ENCODE measurements at regions not wholly inside any gene's neighbourhood (a gene's known extent, or its start where the extent isn't known, plus 50 kb on each side); places are given as distances from the start of the nearest gene placed in this dataset.
A peak's percentile ranks its signal among the peaks of the same experiment; 100 is the strongest.
"Not testable (repeated sequence)": the region's sequence is repeated elsewhere in the genome, so short reads cannot be mapped to it uniquely, and the experiment has no call there.

DNA sequence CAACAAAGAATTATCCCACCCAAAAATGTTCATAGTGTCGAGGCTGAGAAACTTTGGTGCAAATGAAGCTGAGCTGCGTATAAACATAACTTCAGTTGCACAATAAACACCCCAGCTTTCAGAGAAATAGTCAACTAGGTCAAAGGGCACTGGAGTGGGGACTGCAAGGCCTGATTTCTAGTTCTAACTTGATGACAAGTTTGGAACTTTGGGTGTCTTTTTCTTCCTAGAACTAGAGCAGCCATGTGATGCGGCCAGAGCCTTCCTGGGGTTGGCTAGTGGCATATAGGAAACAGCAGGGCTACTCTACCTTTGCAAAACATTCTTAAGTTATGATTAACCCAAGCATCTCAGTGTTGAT, 298.4 kb upstream of the AMIGO2 start:
- Histone ChIP-seq H3K4me3 (ENCODE audit: low read depth, low read length) (peak overlapping the region; percentile 18; the same call in 1 of the 2 replicates), H2AFZ (ENCODE audit: low read length, unreplicated experiment) (no peak overlapping the region), H3K27ac (ENCODE audit: low read depth, low read length) (peak overlapping the region; percentile 95), H3K79me2 (ENCODE audit: control insufficient read depth, insufficient read depth, low read length, unreplicated experiment) (no peaks in the 10 kb centered on the region), H3K36me3 (ENCODE audit: insufficient read depth, low read length) (no peaks in the 10 kb centered on the region), H3K27me3 (ENCODE audit: insufficient read depth, low read length) (no peaks in the 10 kb centered on the region), H3K4me1 (ENCODE audit: control insufficient read depth, insufficient read depth, low read length, unreplicated experiment) (peaks cover 22% of the 10 kb centered on the region)

DNA sequence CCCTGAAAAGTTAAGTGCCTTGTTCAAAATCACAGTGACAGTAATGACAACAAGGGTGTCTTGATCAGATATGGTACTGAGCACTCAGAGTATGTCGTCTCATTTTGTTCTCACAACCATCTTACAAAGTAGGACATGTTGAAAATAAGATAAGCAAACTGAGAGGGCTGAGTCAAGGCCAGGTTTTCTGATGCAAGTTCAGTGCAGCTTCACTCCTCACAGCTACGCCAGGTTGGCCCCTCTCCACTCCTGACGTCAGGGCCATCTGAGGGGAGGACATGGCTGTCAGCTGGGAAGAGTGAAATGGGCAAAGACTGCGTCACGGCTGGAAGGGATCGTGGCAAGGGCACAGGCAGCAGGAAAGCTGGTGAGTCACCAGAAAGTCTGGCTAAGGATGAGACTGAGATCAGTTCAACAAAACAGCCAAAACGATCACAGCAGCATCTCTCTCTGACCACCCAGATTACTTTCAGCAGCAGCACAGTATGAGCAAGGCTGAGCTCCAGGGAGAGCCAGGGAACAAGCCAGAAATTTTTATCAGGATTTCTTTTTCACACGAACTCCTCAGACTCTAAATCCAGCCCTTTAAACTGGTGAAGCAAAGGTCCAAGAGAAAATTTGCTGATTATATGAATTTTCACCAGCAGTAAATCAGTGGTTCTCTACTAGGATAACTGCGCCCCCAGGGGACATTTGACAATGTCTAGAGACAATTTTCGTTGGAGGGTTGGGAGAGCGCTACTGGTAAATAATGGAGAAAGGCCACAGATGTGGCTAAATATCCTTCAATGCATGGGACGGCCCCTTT, 297.9 kb upstream of the AMIGO2 start:
- no peaks in the 10 kb centered on the region for H3K27me3 ChIP-seq (ENCODE audit: insufficient read depth, low read length)
- H3K27ac ChIP-seq (ENCODE audit: low read depth, low read length): peak overlapping the region; percentile 95
- peak overlapping the region; percentile 23; the same call in 1 of the 2 replicates for H3K4me3 ChIP-seq (ENCODE audit: low read depth, low read length)
- H3K36me3 ChIP-seq (ENCODE audit: insufficient read depth, low read length): no peaks in the 10 kb centered on the region
- peaks cover 22% of the 10 kb centered on the region for H3K4me1 ChIP-seq (ENCODE audit: control insufficient read depth, insufficient read depth, low read length, unreplicated experiment)
- peak overlapping the region; percentile 84 for H2AFZ ChIP-seq (ENCODE audit: low read length, unreplicated experiment)
- no peaks in the 10 kb centered on the region for H3K79me2 ChIP-seq (ENCODE audit: control insufficient read depth, insufficient read depth, low read length, unreplicated experiment)

DNA sequence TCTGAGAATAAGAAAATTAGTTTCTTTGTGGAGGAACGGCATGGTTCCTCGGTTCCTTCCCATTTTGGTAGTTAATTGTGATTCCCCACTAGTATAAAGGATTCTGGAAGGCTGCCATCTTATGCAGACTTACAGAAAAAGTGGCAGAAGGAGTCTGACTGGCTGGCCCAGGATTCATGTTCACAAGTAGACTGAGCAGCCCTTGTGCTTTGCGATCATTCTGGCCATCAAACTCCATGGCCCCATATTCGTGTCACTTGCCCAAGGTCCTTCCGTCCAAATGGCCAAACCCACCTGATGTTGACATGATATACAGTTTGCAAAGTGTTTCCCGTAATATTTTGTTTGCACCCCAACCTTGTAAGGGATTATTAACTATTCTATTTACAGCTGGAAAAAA, 297.2 kb upstream of the AMIGO2 start:
- H3K36me3 ChIP-seq (ENCODE audit: insufficient read depth, low read length): no peaks in the 10 kb centered on the region
- peak overlapping the region; percentile 95 for H3K27ac ChIP-seq (ENCODE audit: low read depth, low read length)
- no peaks in the 10 kb centered on the region for H3K27me3 ChIP-seq (ENCODE audit: insufficient read depth, low read length)
- H3K4me3 ChIP-seq (ENCODE audit: low read depth, low read length): peak overlapping the region; percentile 23; the same call in 1 of the 2 replicates
- H3K79me2 ChIP-seq (ENCODE audit: control insufficient read depth, insufficient read depth, low read length, unreplicated experiment): no peaks in the 10 kb centered on the region
- peaks cover 22% of the 10 kb centered on the region for H3K4me1 ChIP-seq (ENCODE audit: control insufficient read depth, insufficient read depth, low read length, unreplicated experiment)
- peak overlapping the region; percentile 84 for H2AFZ ChIP-seq (ENCODE audit: low read length, unreplicated experiment)

DNA sequence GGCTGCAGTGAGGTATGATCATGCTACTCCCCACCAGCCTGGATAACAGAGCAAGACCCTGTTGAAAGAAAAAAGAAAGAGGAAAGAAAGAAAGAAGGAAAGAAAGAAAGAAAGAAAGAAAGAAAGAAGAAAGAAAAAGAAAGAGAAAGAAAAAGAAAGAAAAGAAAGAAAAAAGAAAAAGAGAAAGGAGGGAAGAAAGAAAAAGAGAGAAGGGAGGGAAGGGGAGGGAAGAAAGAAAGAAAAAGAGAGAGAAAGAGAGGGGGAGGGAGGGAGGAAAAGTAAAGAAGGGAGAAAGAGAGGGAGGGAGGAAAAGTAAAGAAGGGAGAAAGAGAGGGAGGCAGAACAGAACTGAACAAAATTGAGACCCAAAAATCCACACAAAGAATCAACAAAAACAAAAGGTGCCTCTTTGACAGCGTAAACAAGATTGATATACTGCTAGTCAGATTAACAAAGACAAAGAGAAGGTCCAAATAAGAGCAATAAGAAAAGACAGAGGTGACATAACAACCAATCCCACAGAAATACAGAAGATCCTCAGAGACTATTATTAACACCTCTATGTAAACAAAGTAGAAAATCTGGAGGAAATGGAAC, 293.9 kb upstream of the AMIGO2 start:
- H3K79me2 ChIP-seq (ENCODE audit: control insufficient read depth, insufficient read depth, low read length, unreplicated experiment): no peaks in the 10 kb centered on the region
- H2AFZ ChIP-seq (ENCODE audit: low read length, unreplicated experiment): no peak overlapping the region
- H3K4me1 ChIP-seq (ENCODE audit: control insufficient read depth, insufficient read depth, low read length, unreplicated experiment): peaks cover 16% of the 10 kb centered on the region
- H3K4me3 ChIP-seq (ENCODE audit: low read depth, low read length): no peak overlapping the region
- no peaks in the 10 kb centered on the region for H3K36me3 ChIP-seq (ENCODE audit: insufficient read depth, low read length)
- no peaks in the 10 kb centered on the region for H3K27me3 ChIP-seq (ENCODE audit: insufficient read depth, low read length)
- no peak overlapping the region for H3K27ac ChIP-seq (ENCODE audit: low read depth, low read length)

DNA sequence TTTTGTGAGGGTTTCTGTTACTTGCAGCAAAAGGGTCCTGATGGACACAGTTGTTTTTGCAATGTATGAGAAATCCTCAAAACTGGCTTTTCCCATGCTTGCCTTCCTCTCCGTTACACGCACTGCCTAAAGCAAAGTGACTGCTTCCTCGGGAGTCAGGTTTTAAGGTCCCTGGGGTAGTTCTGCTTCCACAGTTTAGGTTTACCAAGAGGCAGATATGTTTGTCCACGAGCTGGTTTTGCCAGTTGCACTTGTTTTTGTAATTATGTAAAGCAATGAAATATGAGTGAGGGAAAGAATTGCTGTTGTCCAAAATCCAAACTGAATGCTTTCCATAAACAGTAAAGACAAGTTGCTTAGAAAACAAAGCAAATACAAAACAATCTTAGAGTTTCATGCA, 290.7 kb upstream of the AMIGO2 start:
- Histone ChIP-seq H3K36me3 (ENCODE audit: insufficient read depth, low read length) (no peaks in the 10 kb centered on the region), H2AFZ (ENCODE audit: low read length, unreplicated experiment) (no peak overlapping the region), H3K27ac (ENCODE audit: low read depth, low read length) (no peak overlapping the region), H3K27me3 (ENCODE audit: insufficient read depth, low read length) (no peaks in the 10 kb centered on the region), H3K4me1 (ENCODE audit: control insufficient read depth, insufficient read depth, low read length, unreplicated experiment) (peaks cover 5% of the 10 kb centered on the region), H3K4me3 (ENCODE audit: low read depth, low read length) (no peak overlapping the region), H3K79me2 (ENCODE audit: control insufficient read depth, insufficient read depth, low read length, unreplicated experiment) (no peaks in the 10 kb centered on the region)

DNA sequence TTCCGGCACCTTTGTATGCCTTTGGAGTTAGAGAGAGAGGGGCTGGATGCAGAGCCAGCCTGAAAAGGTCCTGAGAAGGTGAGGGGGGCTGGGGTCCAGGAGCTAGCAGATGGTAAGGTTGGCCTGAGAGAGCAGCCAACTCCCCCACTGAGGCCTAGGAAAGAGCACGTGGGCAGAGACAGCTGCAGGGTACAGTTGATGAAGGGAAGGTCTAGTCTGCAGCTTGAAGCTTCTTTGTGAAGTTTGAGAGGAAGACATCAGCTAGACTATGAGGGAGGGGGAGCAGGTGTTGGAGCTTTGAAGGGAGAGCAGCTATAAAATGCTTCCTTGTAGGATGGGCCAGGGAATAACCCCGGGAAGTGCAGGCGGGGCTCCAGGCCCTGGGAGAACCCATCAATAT, 289.3 kb upstream of the AMIGO2 start:
- H2AFZ ChIP-seq (ENCODE audit: low read length, unreplicated experiment): no peak overlapping the region
- H3K4me1 ChIP-seq (ENCODE audit: control insufficient read depth, insufficient read depth, low read length, unreplicated experiment): peaks cover 5% of the 10 kb centered on the region
- no peak overlapping the region for H3K4me3 ChIP-seq (ENCODE audit: low read depth, low read length)
- no peaks in the 10 kb centered on the region for H3K36me3 ChIP-seq (ENCODE audit: insufficient read depth, low read length)
- no peak overlapping the region for H3K27ac ChIP-seq (ENCODE audit: low read depth, low read length)
- H3K79me2 ChIP-seq (ENCODE audit: control insufficient read depth, insufficient read depth, low read length, unreplicated experiment): no peaks in the 10 kb centered on the region
- no peaks in the 10 kb centered on the region for H3K27me3 ChIP-seq (ENCODE audit: insufficient read depth, low read length)

DNA sequence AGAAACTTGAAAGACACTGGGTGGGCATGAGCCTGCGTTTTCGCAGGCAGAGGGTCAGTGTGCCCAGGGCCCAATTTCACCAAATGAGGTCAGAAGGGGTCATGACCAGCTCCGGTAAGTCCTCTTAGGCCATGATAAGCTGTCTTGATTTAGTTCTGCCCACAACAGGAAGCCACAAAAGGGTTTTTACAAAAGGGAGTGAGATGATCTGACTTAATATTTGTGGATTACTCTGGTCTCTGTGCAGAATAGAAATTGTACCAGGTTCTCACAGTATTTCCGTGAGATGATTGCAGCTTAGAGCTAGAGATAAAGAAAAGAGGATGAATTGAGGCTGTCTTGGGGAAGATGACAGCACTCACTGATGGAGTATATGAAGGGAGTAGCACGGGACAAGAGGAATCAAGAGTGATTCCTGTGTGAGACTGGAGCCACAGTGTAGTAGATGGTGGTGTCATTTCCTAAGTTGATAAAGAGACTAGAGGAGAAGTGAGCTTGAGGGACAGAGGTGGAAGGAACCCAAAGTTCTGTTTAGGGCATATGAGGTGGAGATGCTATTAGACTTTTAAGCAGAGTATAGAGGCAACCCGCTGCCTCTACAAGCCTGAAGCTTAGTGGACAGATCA, 288.3 kb upstream of the AMIGO2 start:
- H3K36me3 ChIP-seq (ENCODE audit: insufficient read depth, low read length): no peaks in the 10 kb centered on the region
- peaks cover 5% of the 10 kb centered on the region for H3K4me1 ChIP-seq (ENCODE audit: control insufficient read depth, insufficient read depth, low read length, unreplicated experiment)
- no peak overlapping the region for H3K4me3 ChIP-seq (ENCODE audit: low read depth, low read length)
- no peak overlapping the region for H3K27ac ChIP-seq (ENCODE audit: low read depth, low read length)
- no peaks in the 10 kb centered on the region for H3K27me3 ChIP-seq (ENCODE audit: insufficient read depth, low read length)
- no peak overlapping the region for H2AFZ ChIP-seq (ENCODE audit: low read length, unreplicated experiment)
- no peaks in the 10 kb centered on the region for H3K79me2 ChIP-seq (ENCODE audit: control insufficient read depth, insufficient read depth, low read length, unreplicated experiment)

DNA sequence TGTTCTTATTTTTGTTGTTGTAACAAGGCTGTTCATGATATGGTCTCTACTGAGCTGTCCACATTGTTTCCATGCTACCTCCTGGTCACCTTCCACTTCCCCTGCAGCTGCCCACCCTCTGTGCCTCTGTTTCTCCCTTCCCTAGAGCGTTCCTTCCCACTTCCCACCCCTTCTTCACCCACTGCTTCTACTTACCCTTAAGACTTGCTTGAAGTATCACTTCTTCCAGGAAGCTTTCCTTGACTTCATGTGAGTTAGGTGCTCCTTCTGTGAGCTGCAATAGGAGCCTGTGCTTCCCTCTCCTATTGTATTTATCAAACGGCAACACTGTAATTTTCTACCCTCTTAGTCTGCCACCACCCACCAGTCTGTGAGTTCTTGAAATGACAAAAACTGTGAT, 286.8 kb upstream of the AMIGO2 start:
- Histone ChIP-seq H3K27me3 (ENCODE audit: insufficient read depth, low read length) (no peaks in the 10 kb centered on the region), H3K27ac (ENCODE audit: low read depth, low read length) (no peak overlapping the region), H2AFZ (ENCODE audit: low read length, unreplicated experiment) (no peak overlapping the region)

DNA sequence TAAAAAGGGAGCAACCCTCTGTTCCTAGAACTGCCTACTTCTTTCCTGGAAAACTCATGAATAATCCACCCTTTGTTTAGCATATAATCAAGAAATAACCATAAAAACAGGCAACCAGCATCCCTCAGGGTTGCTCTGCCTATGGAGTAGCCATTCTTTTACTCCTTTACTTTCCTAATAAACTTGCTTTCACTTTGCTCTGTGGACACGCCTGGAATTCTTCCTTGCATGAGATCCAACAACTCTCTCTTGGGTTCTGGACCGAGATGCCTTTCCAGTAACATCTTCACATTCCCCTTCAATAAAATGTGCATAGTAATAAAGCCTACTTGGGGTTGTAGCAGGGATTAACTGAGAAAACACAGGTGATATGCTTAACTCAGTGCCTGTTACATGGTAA, 286.4 kb upstream of the AMIGO2 start:
- Histone ChIP-seq H3K36me3 (ENCODE audit: insufficient read depth, low read length) (no peaks in the 10 kb centered on the region), H3K4me3 (ENCODE audit: low read depth, low read length) (no peak overlapping the region), H2AFZ (ENCODE audit: low read length, unreplicated experiment) (no peak overlapping the region), H3K27ac (ENCODE audit: low read depth, low read length) (no peak overlapping the region), H3K4me1 (ENCODE audit: control insufficient read depth, insufficient read depth, low read length, unreplicated experiment) (peaks cover 5% of the 10 kb centered on the region), H3K79me2 (ENCODE audit: control insufficient read depth, insufficient read depth, low read length, unreplicated experiment) (no peaks in the 10 kb centered on the region), H3K27me3 (ENCODE audit: insufficient read depth, low read length) (no peaks in the 10 kb centered on the region)

More for the DNA sequence above, 286.8 kb upstream of the AMIGO2 start:
- H3K79me2 ChIP-seq (ENCODE audit: control insufficient read depth, insufficient read depth, low read length, unreplicated experiment): no peaks in the 10 kb centered on the region
- H3K4me1 ChIP-seq (ENCODE audit: control insufficient read depth, insufficient read depth, low read length, unreplicated experiment): peaks cover 5% of the 10 kb centered on the region
- H3K36me3 ChIP-seq (ENCODE audit: insufficient read depth, low read length): no peaks in the 10 kb centered on the region
- no peak overlapping the region for H3K4me3 ChIP-seq (ENCODE audit: low read depth, low read length)

DNA sequence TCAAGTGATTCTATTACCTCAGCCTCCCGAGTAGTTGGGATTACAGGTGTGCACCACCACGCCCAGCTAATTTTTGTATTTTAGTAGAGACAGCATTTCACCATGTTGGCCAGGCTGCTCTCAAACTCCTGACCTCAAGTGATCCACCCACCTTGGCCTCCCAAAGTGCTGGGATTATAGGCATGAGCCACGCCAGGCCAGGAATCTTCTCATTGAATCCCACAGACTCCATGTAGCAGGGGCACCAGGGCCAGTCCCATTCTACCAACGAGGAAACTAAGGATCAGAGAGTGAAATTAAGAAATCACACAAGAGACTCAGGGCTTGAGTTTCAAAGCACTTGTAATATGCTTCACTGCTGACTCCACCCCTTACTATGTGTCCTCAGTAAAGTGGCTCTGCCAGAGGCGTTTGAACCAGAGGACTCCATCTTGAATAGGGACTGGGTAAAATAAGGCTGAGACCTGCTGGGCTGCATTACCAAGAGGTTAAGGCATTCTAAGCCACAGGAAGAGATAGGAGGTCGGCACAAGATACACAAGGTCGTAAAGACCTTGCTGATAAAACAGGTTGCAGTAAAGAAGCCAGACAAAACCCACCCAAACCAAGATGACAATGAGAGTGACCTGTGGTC, 285.8 kb upstream of the AMIGO2 start:
- not testable (repeated sequence) for H3K79me2 ChIP-seq (ENCODE audit: control insufficient read depth, insufficient read depth, low read length, unreplicated experiment); H2AFZ ChIP-seq (ENCODE audit: low read length, unreplicated experiment); H3K4me3 ChIP-seq (ENCODE audit: low read depth, low read length); H3K36me3 ChIP-seq (ENCODE audit: insufficient read depth, low read length); H3K27ac ChIP-seq (ENCODE audit: low read depth, low read length); H3K4me1 ChIP-seq (ENCODE audit: control insufficient read depth, insufficient read depth, low read length, unreplicated experiment); H3K27me3 ChIP-seq (ENCODE audit: insufficient read depth, low read length)
